Panc1 (cell line): ENCODE measurements at regions not wholly inside any gene's neighbourhood (a gene's known extent, or its start where the extent isn't known, plus 50 kb on each side); places are given as distances from the start of the nearest gene placed in this dataset.

Experiments
- ATAC-seq: fragments of 200-7000 bp; cut with Tn5 transposase; 2 replicates; pipeline ENCODE4 v1.9.1; 2020; ENCODE audit warnings: mild to moderate bottlenecking, moderate library complexity
- BruUV-seq: library from RNA; stranded (reverse); fragments of 400-500 nt; replicated peaks from 2 replicates; lab custom pipeline; 2021; lab: Mats Ljungman, UMichigan
- CTCF ChIA-PET: fragments of 300-600 bp; sonication (Branson Sonifier 250); formaldehyde crosslinking; loops from one replicate; lab custom pipeline; 2022; ENCODE audit warnings: antibody characterized with exemption; lab: Charles Lee
- POLR2A ChIA-PET: fragments of 300-600 bp; sonication (Branson Sonifier 250); formaldehyde crosslinking; loops from one replicate; lab custom pipeline; 2022; ENCODE audit warnings: antibody characterized with exemption; lab: Charles Lee
- DNase-seq: peaks from one replicate; pipeline ENCODE4 v3.0.0-alpha.2; 2010; ENCODE audit warnings: low read depth, low spot score
- H3K27ac ChIP-seq: 2 replicates; pipeline ENCODE4 v1.5.1; 2011; ENCODE audit warnings: mild to moderate bottlenecking, low read length, inconsistent platforms
- H3K27me3 ChIP-seq: fragments of 200-500 bp; sonication (Bioruptor generic); 2 replicates; pipeline ENCODE4 v1.6.0; 2014; ENCODE audit warnings: low read length, inconsistent platforms; ENCODE audit not compliant: control insufficient read depth, insufficient read depth
- H3K36me3 ChIP-seq: fragments of 200-500 bp; sonication (Bioruptor generic); 2 replicates; pipeline ENCODE4 v1.5.1; 2014; ENCODE audit warnings: inconsistent platforms, mild to moderate bottlenecking, low read length, moderate library complexity; ENCODE audit not compliant: control insufficient read depth, insufficient read depth
- H3K4me1 ChIP-seq: 2 replicates; pipeline ENCODE4 v1.5.1; 2011; ENCODE audit warnings: inconsistent platforms, mild to moderate bottlenecking, low read length, moderate library complexity; ENCODE audit not compliant: control insufficient read depth, insufficient read depth
- H3K4me3 ChIP-seq, 2 experiments: 2 replicates each; pipeline ENCODE4 v1.5.1; 2011 to 2012; ENCODE audit warnings: low read depth in 2 of 2, low read length in 2 of 2, mild to moderate bottlenecking in 2 of 2, inconsistent platforms in 1 of 2, moderate library complexity in 1 of 2
- H3K9me3 ChIP-seq: fragments of 200-500 bp; sonication (Bioruptor generic); 2 replicates; pipeline ENCODE4 v1.5.1; 2014; ENCODE audit warnings: low read depth, mild to moderate bottlenecking, inconsistent platforms, low read length, moderate library complexity; ENCODE audit not compliant: control insufficient read depth, insufficient read depth
- CTCF ChIP-seq: fragments of 450-650 bp; IDR thresholded peaks from 2 replicates; pipeline ENCODE4 v1.5.1; 2017; ENCODE audit warnings: mild to moderate bottlenecking
- POLR2AphosphoS5 ChIP-seq: IDR thresholded peaks from 2 replicates; pipeline ENCODE4 v1.6.1; 2012; ENCODE audit warnings: mild to moderate bottlenecking, low read depth, low read length, moderate library complexity
- SIN3A ChIP-seq: IDR thresholded peaks from 2 replicates; pipeline ENCODE4 v1.6.1; 2012; ENCODE audit warnings: low read depth, mild to moderate bottlenecking, low read length, moderate library complexity, borderline replicate concordance; ENCODE audit not compliant: insufficient read depth
- TCF7L2 ChIP-seq: IDR thresholded peaks from 2 replicates; pipeline ENCODE4 v1.6.1; 2011; ENCODE audit warnings: mild to moderate bottlenecking, low read depth, low read length, inconsistent platforms
- in situ Hi-C: cut with HindIII; loops from 2 replicates; pipeline ENCODE4 v1.10.0; 2016; ENCODE audit warnings: low sequenced_read_pairs, low pct_unique_long_range_greater_than_20kb
- intact Hi-C: fragments of 100-400 bp; cut with micrococcal nuclease; formaldehyde crosslinking; loops from one replicate; pipeline ENCODE4 v1.10.0; 2022; ENCODE audit not compliant: unreplicated experiment
- TF ChIP-seq, protein P1 (sequence below), 2 experiments: IDR thresholded peaks; 2 replicates each; pipeline ENCODE4 v1.6.1; 2011 to 2012; ENCODE audit warnings: low read depth in 2 of 2, control low read depth in 1 of 2, low read length in 1 of 2, mild to moderate bottlenecking in 1 of 2, moderate library complexity in 1 of 2; ENCODE audit not compliant: insufficient read depth in 1 of 2

DNA sequence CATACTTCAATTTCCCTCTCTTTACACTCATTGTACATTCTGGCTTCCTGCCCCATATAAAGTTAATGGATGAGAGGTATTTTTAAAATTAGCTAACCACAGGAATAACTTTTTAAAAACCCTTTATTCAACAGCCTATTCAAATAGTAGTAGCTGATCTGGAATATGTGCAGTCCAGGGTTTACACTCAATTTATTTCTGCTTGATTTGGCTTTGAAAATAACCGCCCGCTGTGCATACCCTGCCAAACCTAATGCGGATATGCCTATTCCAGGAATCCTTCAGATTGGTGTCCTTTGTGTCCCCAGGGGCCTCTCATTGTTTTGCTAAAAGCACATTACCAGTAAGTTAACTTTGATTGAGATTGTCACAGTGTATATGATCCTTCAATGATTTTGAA is 1686.2 kb downstream of the PLA2G4A start:
- Histone ChIP-seq H3K4me3 (no peak overlapping the region), H3K27me3 (no peaks in the 10 kb centered on the region), H3K4me1 (no peaks in the 10 kb centered on the region), H3K9me3 (no peaks in the 10 kb centered on the region), H3K36me3 (no peaks in the 10 kb centered on the region), H3K27ac (no peak overlapping the region)
- ATAC-seq = no peak
- DNase-seq = no peak
- TF ChIP-seq SIN3A (no peak), TCF7L2 (no peak), CTCF (no peak)
- TF ChIP-seq, protein P1, sequence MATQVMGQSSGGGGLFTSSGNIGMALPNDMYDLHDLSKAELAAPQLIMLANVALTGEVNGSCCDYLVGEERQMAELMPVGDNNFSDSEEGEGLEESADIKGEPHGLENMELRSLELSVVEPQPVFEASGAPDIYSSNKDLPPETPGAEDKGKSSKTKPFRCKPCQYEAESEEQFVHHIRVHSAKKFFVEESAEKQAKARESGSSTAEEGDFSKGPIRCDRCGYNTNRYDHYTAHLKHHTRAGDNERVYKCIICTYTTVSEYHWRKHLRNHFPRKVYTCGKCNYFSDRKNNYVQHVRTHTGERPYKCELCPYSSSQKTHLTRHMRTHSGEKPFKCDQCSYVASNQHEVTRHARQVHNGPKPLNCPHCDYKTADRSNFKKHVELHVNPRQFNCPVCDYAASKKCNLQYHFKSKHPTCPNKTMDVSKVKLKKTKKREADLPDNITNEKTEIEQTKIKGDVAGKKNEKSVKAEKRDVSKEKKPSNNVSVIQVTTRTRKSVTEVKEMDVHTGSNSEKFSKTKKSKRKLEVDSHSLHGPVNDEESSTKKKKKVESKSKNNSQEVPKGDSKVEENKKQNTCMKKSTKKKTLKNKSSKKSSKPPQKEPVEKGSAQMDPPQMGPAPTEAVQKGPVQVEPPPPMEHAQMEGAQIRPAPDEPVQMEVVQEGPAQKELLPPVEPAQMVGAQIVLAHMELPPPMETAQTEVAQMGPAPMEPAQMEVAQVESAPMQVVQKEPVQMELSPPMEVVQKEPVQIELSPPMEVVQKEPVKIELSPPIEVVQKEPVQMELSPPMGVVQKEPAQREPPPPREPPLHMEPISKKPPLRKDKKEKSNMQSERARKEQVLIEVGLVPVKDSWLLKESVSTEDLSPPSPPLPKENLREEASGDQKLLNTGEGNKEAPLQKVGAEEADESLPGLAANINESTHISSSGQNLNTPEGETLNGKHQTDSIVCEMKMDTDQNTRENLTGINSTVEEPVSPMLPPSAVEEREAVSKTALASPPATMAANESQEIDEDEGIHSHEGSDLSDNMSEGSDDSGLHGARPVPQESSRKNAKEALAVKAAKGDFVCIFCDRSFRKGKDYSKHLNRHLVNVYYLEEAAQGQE (IDR thresholded peaks at IDR 0.05; ENCODE audit: insufficient read depth in 1 of 2, low read depth in 2 of 2, low read length in 1 of 2) = no peak
- BruUV-seq = no TSS peak
- POLR2A ChIA-PET = no interaction called here
- CTCF ChIA-PET = no interaction called here
- intact Hi-C loops = no loop called here
- in situ Hi-C loops = no loop called here

DNA sequence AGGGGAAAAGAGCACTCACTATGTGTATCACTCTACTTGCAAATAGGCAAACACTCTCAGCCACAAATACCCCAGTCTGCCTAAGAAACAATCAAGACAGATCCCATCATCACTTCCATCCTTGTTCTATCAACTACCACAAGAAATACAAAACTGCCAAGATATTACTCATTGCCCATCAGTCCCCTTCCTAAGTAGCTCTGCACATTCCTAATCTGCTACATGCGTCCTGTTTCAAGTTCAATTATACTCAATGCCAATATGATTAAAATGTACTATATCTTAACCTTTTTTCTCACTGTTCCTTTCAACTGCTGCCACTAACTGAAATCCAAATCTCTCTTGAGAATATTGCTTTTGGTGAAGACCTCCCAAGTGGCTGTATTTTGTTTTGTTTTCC is 1688.4 kb downstream of the PLA2G4A start:
- ATAC-seq (no peak), DNase-seq (no peak)
- in situ Hi-C loops = no loop called here
- Histone ChIP-seq H3K27ac (no peak overlapping the region), H3K27me3 (no peaks in the 10 kb centered on the region), H3K4me1 (no peaks in the 10 kb centered on the region), H3K4me3 (no peak overlapping the region), H3K9me3 (no peaks in the 10 kb centered on the region), H3K36me3 (no peaks in the 10 kb centered on the region)
- POLR2A ChIA-PET = no interaction called here
- CTCF ChIA-PET = no interaction called here
- no TSS peak for BruUV-seq
- intact Hi-C loops = no loop called here
- TF ChIP-seq TCF7L2 = no peak
- no peak for TF ChIP-seq CTCF
- TF ChIP-seq SIN3A = no peak
- TF ChIP-seq POLR2AphosphoS5 = no peak
- TF ChIP-seq, protein P1 (IDR thresholded peaks at IDR 0.05; ENCODE audit: insufficient read depth in 1 of 2, low read depth in 2 of 2, low read length in 1 of 2) = no peak
